GM23248 (cell line): ENCODE measurements at regions not wholly inside any gene's neighbourhood (a gene's known extent, or its start where the extent isn't known, plus 50 kb on each side); places are given as distances from the start of the nearest gene placed in this dataset.

Source experiments
- DNase-seq: peaks from one replicate; pipeline ENCODE4 v3.0.0-alpha.2; 2015
- H2AFZ ChIP-seq: fragments of 200-600 bp; sonication (generic); 2 replicates; pipeline ENCODE4 v1.6.1; 2016; ENCODE audit warnings: antibody characterized with exemption
- H3F3A ChIP-seq: fragments of 200-600 bp; sonication (generic); 2 replicates; pipeline ENCODE4 v1.6.1; 2016; ENCODE audit warnings: mild to moderate bottlenecking, antibody characterized with exemption, mixed run types; ENCODE audit not compliant: insufficient read depth
- H3K27ac ChIP-seq: fragments of 200-600 bp; sonication (generic); 2 replicates; pipeline ENCODE4 v1.5.1; 2016; ENCODE audit warnings: mild to moderate bottlenecking
- H3K27me3 ChIP-seq: fragments of 200-600 bp; sonication (generic); replicated peaks from 2 replicates; pipeline ENCODE4 v1.6.1; 2016; ENCODE audit warnings: mild to moderate bottlenecking; ENCODE audit not compliant: insufficient read depth
- H3K36me3 ChIP-seq: fragments of 200-600 bp; sonication (generic); 2 replicates; pipeline ENCODE4 v1.6.1; 2016; ENCODE audit warnings: low read depth, mild to moderate bottlenecking
- H3K4me1 ChIP-seq: fragments of 200-600 bp; sonication (generic); 2 replicates; pipeline ENCODE4 v1.6.1; 2016; ENCODE audit warnings: mild to moderate bottlenecking; ENCODE audit not compliant: insufficient read depth
- H3K4me2 ChIP-seq: fragments of 200-600 bp; sonication (generic); one replicate; pipeline ENCODE4 v1.6.1; 2016; ENCODE audit warnings: mild to moderate bottlenecking; ENCODE audit not compliant: unreplicated experiment
- H3K4me3 ChIP-seq: fragments of 200-600 bp; sonication (generic); 2 replicates; pipeline ENCODE4 v1.5.1; 2016; ENCODE audit warnings: mild to moderate bottlenecking
- H3K79me2 ChIP-seq: fragments of 200-600 bp; sonication (generic); 2 replicates; pipeline ENCODE4 v1.6.1; 2016; ENCODE audit warnings: mild to moderate bottlenecking; ENCODE audit not compliant: insufficient read depth
- H3K9ac ChIP-seq: fragments of 200-600 bp; sonication (generic); 2 replicates; pipeline ENCODE4 v1.6.1; 2016; ENCODE audit warnings: mild to moderate bottlenecking
- H3K9me2 ChIP-seq: fragments of 200-600 bp; sonication (generic); 2 replicates; pipeline ENCODE4 v1.6.1; 2016; ENCODE audit warnings: mixed run types, mild to moderate bottlenecking, moderate library complexity; ENCODE audit not compliant: insufficient read depth
- H3K9me3 ChIP-seq: fragments of 200-600 bp; sonication (generic); one replicate; pipeline ENCODE4 v1.6.1; 2017; ENCODE audit warnings: low read depth
- H4K20me1 ChIP-seq: fragments of 200-600 bp; sonication (generic); 2 replicates; pipeline ENCODE4 v1.6.0; 2016; ENCODE audit not compliant: insufficient read depth
- EZH2 ChIP-seq: fragments of 200-600 bp; sonication (generic); IDR thresholded peaks from 2 replicates; pipeline ENCODE4 v1.6.1; 2018; ENCODE audit warnings: antibody characterized with exemption, mild to moderate bottlenecking; ENCODE audit not compliant: insufficient read depth, poor library complexity, severe bottlenecking
- EZH2phosphoT487 ChIP-seq: fragments of 200-600 bp; sonication (generic); IDR thresholded peaks from 2 replicates; pipeline ENCODE4 v1.6.1; 2018; ENCODE audit warnings: antibody characterized with exemption, moderate library complexity, mild to moderate bottlenecking, low read depth; ENCODE audit not compliant: insufficient read depth
- WGBS, 2 experiments: methylation state at CpG; one replicate each; pipeline ENCODE4 v1.1.6; 2015 to 2017; ENCODE audit warnings: low lambda C conversion rate in 2 of 2, low coverage in 1 of 2; ENCODE audit errors: missing lambda C conversion rate in 2 of 2; 5-methylcytosine and 5-hydroxymethylcytosine counted together
- in situ Hi-C: fragments of 300-500 bp; cut with MboI; formaldehyde crosslinking; loops from 2 replicates; pipeline ENCODE4 v1.15.0; 2020

GRCh38 chr20:21809961-21810523 is 104.6 kb downstream of the PAX1 start:
- in situ Hi-C loops: loop anchor here (10.0 kb wide), 1 partner anchor 65 kb away; no protein-coding TSS in a partner anchor
- no peaks in the 10 kb centered on the region for H3K27me3 ChIP-seq
- no peaks in the 10 kb centered on the region for H3K79me2 ChIP-seq
- H2AFZ ChIP-seq: no peak overlapping the region
- H3K9me2 ChIP-seq: no peaks in the 10 kb centered on the region
- H3K4me1 ChIP-seq: no peaks in the 10 kb centered on the region
- no peak overlapping the region for H3K4me2 ChIP-seq
- 70 to 74% methylated on average over 18 of the region's 18 CpGs for WGBS, 2 experiments
- DNase-seq: no peak
- no peak for TF ChIP-seq EZH2
- TF ChIP-seq EZH2phosphoT487: no peak
- H3K9ac ChIP-seq: no peak overlapping the region
- H4K20me1 ChIP-seq: no peaks in the 10 kb centered on the region
- no peaks in the 10 kb centered on the region for H3K9me3 ChIP-seq
- H3K4me3 ChIP-seq: no peak overlapping the region
- H3K27ac ChIP-seq: no peak overlapping the region
- no peaks in the 10 kb centered on the region for H3K36me3 ChIP-seq
- H3F3A ChIP-seq: no peaks in the 10 kb centered on the region

- 56 to 58% methylated on average over 30 to 31 of the region's 31 CpGs for WGBS, 2 experiments
- no peak for DNase-seq
- Histone ChIP-seq H3K36me3 (no peaks in the 10 kb centered on the region), H3K27me3 (no peaks in the 10 kb centered on the region), H3K4me3 (no peak overlapping the region), H3K27ac (no peak overlapping the region), H3K4me1 (no peaks in the 10 kb centered on the region), H3K9me2 (no peaks in the 10 kb centered on the region), H3K4me2 (no peak overlapping the region), H3K9me3 (no peaks in the 10 kb centered on the region), H3F3A (no peaks in the 10 kb centered on the region), H4K20me1 (no peaks in the 10 kb centered on the region), H3K79me2 (no peaks in the 10 kb centered on the region), H2AFZ (no peak overlapping the region), H3K9ac (no peak overlapping the region)
- TF ChIP-seq EZH2 (no peak), EZH2phosphoT487 (no peak)
- in situ Hi-C loops: no loop called here
These were observed 103.6 kb downstream of the PAX1 start for GRCh38 chr20:21808863-21809664.

GRCh38 chr20:21808139-21808538 is 102.7 kb downstream of the PAX1 start:
- no peak overlapping the region for H2AFZ ChIP-seq
- no peak overlapping the region for H3K9ac ChIP-seq
- H3K9me3 ChIP-seq: no peaks in the 10 kb centered on the region
- H3K4me3 ChIP-seq: no peak overlapping the region
- no peak overlapping the region for H3K27ac ChIP-seq
- H3K9me2 ChIP-seq: no peaks in the 10 kb centered on the region
- no peak for TF ChIP-seq EZH2
- TF ChIP-seq EZH2phosphoT487: no peak
- H3K79me2 ChIP-seq: no peaks in the 10 kb centered on the region
- in situ Hi-C loops: no loop called here
- H3K27me3 ChIP-seq: no peaks in the 10 kb centered on the region
- 51 to 54% methylated on average over 3 of the region's 3 CpGs for WGBS, 2 experiments
- DNase-seq: no peak
- H3K4me2 ChIP-seq: no peak overlapping the region
- H3K4me1 ChIP-seq: no peaks in the 10 kb centered on the region
- H3F3A ChIP-seq: no peaks in the 10 kb centered on the region
- H4K20me1 ChIP-seq: no peaks in the 10 kb centered on the region
- H3K36me3 ChIP-seq: no peaks in the 10 kb centered on the region

- Histone ChIP-seq H3K4me3 (no peak overlapping the region), H3K27me3 (no peaks in the 10 kb centered on the region), H3K36me3 (no peaks in the 10 kb centered on the region), H3K9me3 (no peaks in the 10 kb centered on the region), H3K4me1 (no peaks in the 10 kb centered on the region), H3F3A (no peaks in the 10 kb centered on the region), H3K79me2 (no peaks in the 10 kb centered on the region), H3K9me2 (no peaks in the 10 kb centered on the region), H3K27ac (no peak overlapping the region), H3K9ac (no peak overlapping the region), H3K4me2 (no peak overlapping the region), H2AFZ (no peak overlapping the region), H4K20me1 (no peaks in the 10 kb centered on the region)
- in situ Hi-C loops: no loop called here
- WGBS, 2 experiments: 1 to 3% methylated on average over 8 of the region's 8 CpGs
- DNase-seq: no peak
- TF ChIP-seq EZH2: no peak
These were observed 99.3 kb downstream of the PAX1 start for GRCh38 chr20:21804802-21805201.

GRCh38 chr20:21801193-21801592 is 95.7 kb downstream of the PAX1 start:
- Histone ChIP-seq H3K27ac (no peak overlapping the region), H3K36me3 (no peaks in the 10 kb centered on the region), H3F3A (no peaks in the 10 kb centered on the region), H3K9ac (no peak overlapping the region), H3K27me3 (no peaks in the 10 kb centered on the region), H2AFZ (no peak overlapping the region), H3K9me3 (no peaks in the 10 kb centered on the region), H3K79me2 (no peaks in the 10 kb centered on the region), H3K4me3 (no peak overlapping the region), H3K9me2 (no peaks in the 10 kb centered on the region), H3K4me2 (no peak overlapping the region), H4K20me1 (no peaks in the 10 kb centered on the region), H3K4me1 (no peaks in the 10 kb centered on the region)
- in situ Hi-C loops: no loop called here
- no peak for TF ChIP-seq EZH2phosphoT487
- TF ChIP-seq EZH2: no peak
- no peak for DNase-seq
- 4 to 5% methylated on average over 4 of the region's 4 CpGs for WGBS, 2 experiments
